ENCODE measurements at regions not wholly inside any gene's neighbourhood (a gene's known extent, or its start where the extent isn't known, plus 50 kb on each side); places are given as distances from the start of the nearest gene placed in this dataset.

GRCh38 chr1:182259229-182259872 lies 132.2 kb downstream of the GLUL start:
- no peak for TF ChIP-seq CTCF (IDR thresholded peaks at IDR 0.05)
- no peak for TF ChIP-seq POLR2A (IDR thresholded peaks at IDR 0.05)

Measured in vagina (tissue), 2 donors.